ENCODE measurements at regions not wholly inside any gene's neighbourhood (a gene's known extent, or its start where the extent isn't known, plus 50 kb on each side); places are given as distances from the start of the nearest gene placed in this dataset.
A peak's percentile ranks its signal among the peaks of the same experiment; 100 is the strongest.

GRCh38 chr2:145771525-145771924 lies 1251.6 kb upstream of the ZEB2 start:
- Mint-ChIP-seq H3K9me3 (ENCODE audit: low read depth) (no peaks in the 10 kb centered on the region), H3K4me1 (ENCODE audit: low read depth) (no peaks in the 10 kb centered on the region), H3K27ac (no peak overlapping the region), H3K36me3 (ENCODE audit: insufficient read depth) (no peaks in the 10 kb centered on the region), H3K27me3 (no peaks in the 10 kb centered on the region), H3K4me3 (ENCODE audit: low read depth) (no peak overlapping the region)
- TF ChIP-seq, protein P1, sequence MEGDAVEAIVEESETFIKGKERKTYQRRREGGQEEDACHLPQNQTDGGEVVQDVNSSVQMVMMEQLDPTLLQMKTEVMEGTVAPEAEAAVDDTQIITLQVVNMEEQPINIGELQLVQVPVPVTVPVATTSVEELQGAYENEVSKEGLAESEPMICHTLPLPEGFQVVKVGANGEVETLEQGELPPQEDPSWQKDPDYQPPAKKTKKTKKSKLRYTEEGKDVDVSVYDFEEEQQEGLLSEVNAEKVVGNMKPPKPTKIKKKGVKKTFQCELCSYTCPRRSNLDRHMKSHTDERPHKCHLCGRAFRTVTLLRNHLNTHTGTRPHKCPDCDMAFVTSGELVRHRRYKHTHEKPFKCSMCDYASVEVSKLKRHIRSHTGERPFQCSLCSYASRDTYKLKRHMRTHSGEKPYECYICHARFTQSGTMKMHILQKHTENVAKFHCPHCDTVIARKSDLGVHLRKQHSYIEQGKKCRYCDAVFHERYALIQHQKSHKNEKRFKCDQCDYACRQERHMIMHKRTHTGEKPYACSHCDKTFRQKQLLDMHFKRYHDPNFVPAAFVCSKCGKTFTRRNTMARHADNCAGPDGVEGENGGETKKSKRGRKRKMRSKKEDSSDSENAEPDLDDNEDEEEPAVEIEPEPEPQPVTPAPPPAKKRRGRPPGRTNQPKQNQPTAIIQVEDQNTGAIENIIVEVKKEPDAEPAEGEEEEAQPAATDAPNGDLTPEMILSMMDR (IDR thresholded peaks at IDR 0.05; ENCODE audit: unreplicated experiment) = no peak
- no peak for DNase-seq (ENCODE audit: low spot score, unreplicated experiment)

- TF ChIP-seq, protein P1 (IDR thresholded peaks at IDR 0.05; ENCODE audit: unreplicated experiment) = no peak
- no peak overlapping the region for H3K27ac Mint-ChIP-seq
- no peaks in the 10 kb centered on the region for H3K36me3 Mint-ChIP-seq (ENCODE audit: insufficient read depth)
- no peaks in the 10 kb centered on the region for H3K27me3 Mint-ChIP-seq
- H3K4me1 Mint-ChIP-seq (ENCODE audit: low read depth) = no peaks in the 10 kb centered on the region
- H3K9me3 Mint-ChIP-seq (ENCODE audit: low read depth) = no peaks in the 10 kb centered on the region
- DNase-seq (ENCODE audit: low spot score, unreplicated experiment) = no peak
- no peak overlapping the region for H3K4me3 Mint-ChIP-seq (ENCODE audit: low read depth)
Observed at GRCh38 chr2:145769011-145769716, 1249.2 kb upstream of the ZEB2 start.

DNA sequence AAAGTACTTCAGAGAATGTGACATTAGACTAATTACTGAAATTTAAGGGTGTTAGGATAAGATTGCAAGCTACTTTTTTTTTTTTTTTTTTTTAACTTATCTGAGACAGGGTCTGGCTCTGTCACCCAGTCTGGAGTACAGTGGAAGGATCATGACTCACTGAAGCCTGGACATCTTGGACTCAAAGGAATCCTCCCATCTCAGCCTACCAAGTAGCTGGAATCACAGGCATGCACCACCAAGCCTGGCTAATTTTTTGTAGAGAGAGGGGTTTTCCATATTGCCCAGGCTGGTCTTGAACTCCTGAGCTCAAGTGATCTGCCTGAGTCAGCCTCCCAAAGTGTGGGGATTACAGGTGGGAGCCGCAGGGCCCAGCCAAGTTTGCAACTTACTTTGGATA lies 1246.0 kb upstream of the ZEB2 start:
- H3K27ac Mint-ChIP-seq = no peak overlapping the region
- DNase-seq (ENCODE audit: low spot score, unreplicated experiment) = no peak
- no peaks in the 10 kb centered on the region for H3K9me3 Mint-ChIP-seq (ENCODE audit: low read depth)
- H3K4me3 Mint-ChIP-seq (ENCODE audit: low read depth) = no peak overlapping the region
- TF ChIP-seq, protein P1 (IDR thresholded peaks at IDR 0.05; ENCODE audit: unreplicated experiment) = no peak
- H3K36me3 Mint-ChIP-seq (ENCODE audit: insufficient read depth) = no peaks in the 10 kb centered on the region
- H3K27me3 Mint-ChIP-seq = no peaks in the 10 kb centered on the region
- peaks cover 4% of the 10 kb centered on the region for H3K4me1 Mint-ChIP-seq (ENCODE audit: low read depth)

GRCh38 chr2:145764631-145765030 lies 1244.7 kb upstream of the ZEB2 start:
- Mint-ChIP-seq H3K4me1 (ENCODE audit: low read depth) (peaks cover 12% of the 10 kb centered on the region), H3K27ac (no peak overlapping the region), H3K27me3 (no peaks in the 10 kb centered on the region), H3K36me3 (ENCODE audit: insufficient read depth) (no peaks in the 10 kb centered on the region), H3K4me3 (ENCODE audit: low read depth) (no peak overlapping the region), H3K9me3 (ENCODE audit: low read depth) (no peaks in the 10 kb centered on the region)
- no peak for DNase-seq (ENCODE audit: low spot score, unreplicated experiment)
- TF ChIP-seq, protein P1 (IDR thresholded peaks at IDR 0.05; ENCODE audit: unreplicated experiment) = no peak

DNA sequence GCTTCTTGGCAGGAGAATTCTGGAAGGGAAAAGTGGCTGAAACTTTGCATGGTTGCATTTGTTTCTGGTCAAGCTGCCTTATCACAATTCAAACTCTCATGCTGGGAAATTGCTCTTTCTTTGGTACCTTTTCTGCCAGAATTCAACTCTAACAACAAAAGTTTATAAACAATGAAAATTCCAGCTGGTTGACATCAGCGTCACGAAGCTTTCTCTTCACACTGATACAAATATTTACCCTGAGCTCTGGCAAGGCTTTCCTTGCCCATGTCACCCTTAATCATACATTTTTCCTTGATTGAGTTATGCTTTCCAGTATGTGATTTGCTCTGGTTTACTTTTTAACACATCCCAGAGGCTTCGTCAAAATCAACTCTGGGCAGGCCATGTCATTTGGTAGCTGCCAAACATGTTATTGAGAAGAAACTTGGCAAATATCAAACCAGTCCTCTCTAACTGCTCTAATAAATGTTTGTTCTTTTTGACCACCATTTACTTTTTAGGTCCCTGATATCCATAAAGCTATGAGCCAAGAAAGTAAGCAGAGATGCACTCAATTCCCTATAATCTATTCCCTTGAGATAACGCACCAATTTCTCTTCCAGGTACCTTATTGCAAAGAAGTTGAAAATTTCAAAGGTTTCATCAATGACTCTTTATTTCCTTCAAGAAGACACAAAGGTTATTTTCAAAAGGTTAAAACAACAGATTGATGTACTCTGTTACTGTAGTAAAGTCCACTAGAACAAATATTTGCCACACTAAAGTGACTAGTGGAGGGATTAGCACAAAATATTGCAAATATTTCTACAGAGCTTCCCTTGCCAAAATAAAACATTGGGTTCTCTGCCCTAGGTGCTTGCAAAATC lies 1241.1 kb upstream of the ZEB2 start:
- Mint-ChIP-seq H3K27ac (peak overlapping the region; percentile 91), H3K4me1 (ENCODE audit: low read depth) (peaks cover 12% of the 10 kb centered on the region), H3K9me3 (ENCODE audit: low read depth) (no peaks in the 10 kb centered on the region), H3K36me3 (ENCODE audit: insufficient read depth) (no peaks in the 10 kb centered on the region), H3K27me3 (no peaks in the 10 kb centered on the region), H3K4me3 (ENCODE audit: low read depth) (peak overlapping the region; percentile 33)
- TF ChIP-seq, protein P1 (IDR thresholded peaks at IDR 0.05; ENCODE audit: unreplicated experiment) = no peak
- DNase-seq (ENCODE audit: low spot score, unreplicated experiment) = no peak

Measured in progenitor cell of endocrine pancreas (in vitro differentiated cells).